ENCODE measurements at regions not wholly inside any gene's neighbourhood (a gene's known extent, or its start where the extent isn't known, plus 50 kb on each side); places are given as distances from the start of the nearest gene placed in this dataset.

DNA sequence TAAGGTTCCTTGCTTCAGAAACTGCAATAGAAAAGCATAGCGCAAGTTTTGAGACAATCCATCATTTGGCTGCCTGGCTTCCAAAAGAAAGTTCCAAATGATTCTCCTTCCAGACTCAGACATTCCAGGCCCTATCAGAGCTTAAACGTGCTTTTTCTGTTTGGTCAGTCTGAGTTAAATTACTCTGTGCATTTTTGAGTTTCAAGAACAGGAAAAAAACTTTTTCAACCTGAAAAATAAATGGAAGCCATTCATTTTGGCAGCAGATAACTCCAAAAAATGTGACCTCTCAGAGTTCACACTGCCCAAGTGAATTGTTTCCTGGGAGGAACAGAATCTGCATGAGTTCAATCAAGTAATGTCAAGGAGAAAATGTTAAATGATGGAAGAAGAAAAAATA lies 354.2 kb downstream of the CXCL12 start:
- H3K4me3 ChIP-seq, result no peak overlapping the region
- intact Hi-C loops (cut with DNase I), result no loop called here
- H3K27ac ChIP-seq, result no peak overlapping the region
- no peaks in the 10 kb centered on the region for H3K9me3 ChIP-seq
- DNase-seq (no peak), ATAC-seq (no peak)
- TF ChIP-seq, protein P1, sequence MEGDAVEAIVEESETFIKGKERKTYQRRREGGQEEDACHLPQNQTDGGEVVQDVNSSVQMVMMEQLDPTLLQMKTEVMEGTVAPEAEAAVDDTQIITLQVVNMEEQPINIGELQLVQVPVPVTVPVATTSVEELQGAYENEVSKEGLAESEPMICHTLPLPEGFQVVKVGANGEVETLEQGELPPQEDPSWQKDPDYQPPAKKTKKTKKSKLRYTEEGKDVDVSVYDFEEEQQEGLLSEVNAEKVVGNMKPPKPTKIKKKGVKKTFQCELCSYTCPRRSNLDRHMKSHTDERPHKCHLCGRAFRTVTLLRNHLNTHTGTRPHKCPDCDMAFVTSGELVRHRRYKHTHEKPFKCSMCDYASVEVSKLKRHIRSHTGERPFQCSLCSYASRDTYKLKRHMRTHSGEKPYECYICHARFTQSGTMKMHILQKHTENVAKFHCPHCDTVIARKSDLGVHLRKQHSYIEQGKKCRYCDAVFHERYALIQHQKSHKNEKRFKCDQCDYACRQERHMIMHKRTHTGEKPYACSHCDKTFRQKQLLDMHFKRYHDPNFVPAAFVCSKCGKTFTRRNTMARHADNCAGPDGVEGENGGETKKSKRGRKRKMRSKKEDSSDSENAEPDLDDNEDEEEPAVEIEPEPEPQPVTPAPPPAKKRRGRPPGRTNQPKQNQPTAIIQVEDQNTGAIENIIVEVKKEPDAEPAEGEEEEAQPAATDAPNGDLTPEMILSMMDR (IDR thresholded peaks at IDR 0.05), result no peak
- no peaks in the 10 kb centered on the region for H3K4me1 ChIP-seq
- no peaks in the 10 kb centered on the region for H3K36me3 ChIP-seq
- H3K27me3 ChIP-seq, result no peaks in the 10 kb centered on the region

DNA sequence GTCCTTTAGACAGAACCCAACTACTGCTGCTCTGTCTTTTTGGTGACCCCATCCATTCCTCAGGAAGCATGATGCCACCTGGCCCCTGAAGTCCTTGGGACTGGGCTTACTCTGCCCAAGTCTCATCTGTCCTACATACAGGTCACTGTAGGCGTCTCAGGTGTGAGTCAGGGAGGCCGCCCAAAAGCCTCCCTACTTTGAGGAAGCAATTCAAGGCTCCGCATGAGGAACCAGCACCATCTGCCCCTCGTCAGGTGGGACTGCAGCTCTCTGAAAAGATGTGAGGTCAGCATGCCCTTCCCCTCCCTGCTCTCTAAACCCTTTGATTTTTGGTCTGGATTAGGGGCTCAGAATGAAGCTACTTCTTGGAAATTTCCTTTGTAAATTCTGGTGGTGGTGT lies 354.8 kb downstream of the CXCL12 start:
- Histone ChIP-seq H3K27ac (no peak overlapping the region), H3K9me3 (no peaks in the 10 kb centered on the region), H3K27me3 (no peaks in the 10 kb centered on the region), H3K4me1 (no peaks in the 10 kb centered on the region), H3K36me3 (no peaks in the 10 kb centered on the region), H3K4me3 (no peak overlapping the region)
- DNase-seq (no peak), ATAC-seq (no peak)
- TF ChIP-seq, protein P1 (IDR thresholded peaks at IDR 0.05), result no peak
- intact Hi-C loops (cut with DNase I), result no loop called here

DNA sequence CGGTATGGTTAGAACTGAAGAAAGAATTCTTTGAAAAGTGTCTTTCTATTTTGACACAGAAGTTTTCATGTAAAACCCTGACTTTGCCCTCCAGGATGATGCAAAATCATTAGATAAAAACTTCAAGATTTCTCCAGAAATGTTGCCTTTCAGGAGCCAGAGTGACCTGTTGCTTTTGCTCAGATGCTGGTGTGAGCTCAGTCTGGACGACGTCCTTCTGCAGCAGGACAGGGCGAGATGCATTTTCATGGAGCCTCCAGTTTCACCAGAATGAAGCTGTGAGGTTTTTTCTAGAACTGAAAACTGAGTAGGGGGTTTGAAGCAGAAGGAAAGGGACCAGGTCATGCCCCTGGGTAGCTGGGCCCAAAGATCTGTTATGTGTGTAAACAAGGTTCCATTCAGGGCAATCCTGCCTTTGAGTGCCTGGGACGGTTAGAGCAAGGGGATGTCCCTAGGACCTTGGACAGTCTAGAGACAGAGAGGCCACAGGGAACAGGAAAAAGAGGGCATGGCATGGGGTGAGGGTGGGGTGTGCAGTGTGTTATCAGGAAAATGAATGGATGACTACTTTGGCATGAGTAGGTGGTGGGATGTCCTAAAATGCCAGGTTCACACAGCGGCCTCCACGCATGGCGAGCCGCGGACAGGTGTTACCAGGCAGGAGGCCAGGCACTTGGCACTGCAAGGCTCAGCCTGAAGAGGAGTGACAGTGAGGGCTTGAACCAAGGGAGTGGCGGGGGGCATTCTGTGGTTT lies 356.3 kb downstream of the CXCL12 start:
- DNase-seq, result peak in 1 of 4 donors; percentile 50
- Histone ChIP-seq H3K27me3 (no peaks in the 10 kb centered on the region), H3K4me1 (no peaks in the 10 kb centered on the region), H3K9me3 (no peaks in the 10 kb centered on the region), H3K4me3 (no peak overlapping the region), H3K36me3 (no peaks in the 10 kb centered on the region), H3K27ac (no peak overlapping the region)
- no peak for ATAC-seq
- TF ChIP-seq, protein P1 (IDR thresholded peaks at IDR 0.05), result no peak
- intact Hi-C loops (cut with DNase I), result no loop called here

DNA sequence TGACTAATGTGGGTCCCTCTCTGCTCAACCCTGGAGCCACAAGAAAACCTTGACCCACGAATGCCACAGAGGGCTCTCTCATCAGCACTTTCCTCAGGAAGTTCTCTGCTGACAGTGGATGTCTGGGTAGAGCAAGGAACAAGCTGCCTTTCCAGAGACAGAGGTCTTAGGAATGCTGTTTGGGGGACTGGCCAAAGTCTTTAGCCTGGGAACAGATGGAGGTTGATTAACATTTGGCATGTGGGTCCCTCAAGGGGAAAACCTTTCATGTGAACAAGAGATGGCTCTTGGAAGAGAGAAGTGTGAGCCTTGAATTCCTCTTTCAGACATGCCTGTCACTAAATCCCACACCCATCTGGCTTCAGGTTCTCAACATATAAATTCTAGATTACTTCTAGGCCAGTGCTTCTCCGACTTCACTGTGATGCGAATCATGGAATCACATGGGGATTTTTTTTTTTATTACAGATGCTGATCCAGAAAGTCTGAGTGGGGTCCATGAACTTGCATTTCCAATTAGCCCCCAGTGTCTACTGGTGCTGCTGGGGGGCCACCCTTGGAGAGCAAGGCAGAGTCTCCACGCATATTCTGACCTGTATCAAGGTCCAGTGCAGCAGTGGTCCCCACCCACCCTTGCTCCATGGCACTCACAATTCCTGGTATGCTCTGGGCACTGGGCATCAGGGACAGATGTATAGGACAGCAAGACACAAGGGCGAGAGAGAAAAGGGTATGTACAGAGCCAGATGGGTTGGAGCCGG lies 360.4 kb downstream of the CXCL12 start:
- Histone ChIP-seq H3K4me1 (peaks cover 0 to 4% of the 10 kb centered on the region in 2 donors), H3K27ac (no peak overlapping the region), H3K27me3 (no peaks in the 10 kb centered on the region), H3K36me3 (no peaks in the 10 kb centered on the region), H3K9me3 (no peaks in the 10 kb centered on the region), H3K4me3 (no peak overlapping the region)
- DNase-seq (no peak), ATAC-seq (no peak)
- TF ChIP-seq, protein P1 (IDR thresholded peaks at IDR 0.05), result no peak
- intact Hi-C loops (cut with DNase I), result no loop called here

DNA sequence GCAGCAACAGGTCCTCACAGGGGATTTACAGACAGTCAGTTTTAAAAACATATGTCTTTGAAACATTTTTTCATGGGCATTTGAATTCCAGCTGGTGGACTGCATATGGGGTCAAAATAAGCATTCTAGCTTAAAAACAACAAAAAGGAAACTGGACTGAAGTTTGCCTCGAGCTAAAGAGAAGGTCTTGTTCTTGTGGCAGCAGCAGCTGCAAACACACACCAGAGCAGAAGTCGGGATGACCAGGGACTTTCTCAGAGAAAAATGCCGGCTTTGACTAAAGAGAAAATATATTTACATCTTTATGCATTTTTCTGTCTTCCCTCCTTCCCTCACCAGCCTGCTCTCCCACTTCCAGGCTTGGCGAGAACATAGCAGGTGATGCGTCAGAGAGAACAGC lies 361.4 kb downstream of the CXCL12 start:
- no peak for DNase-seq
- no peak for ATAC-seq

More for the DNA sequence above, 361.4 kb downstream of the CXCL12 start:
- Histone ChIP-seq H3K36me3 (no peaks in the 10 kb centered on the region), H3K27ac (no peak overlapping the region), H3K4me3 (no peak overlapping the region), H3K27me3 (no peaks in the 10 kb centered on the region), H3K4me1 (peaks cover 0 to 4% of the 10 kb centered on the region in 2 donors), H3K9me3 (no peaks in the 10 kb centered on the region)
- TF ChIP-seq, protein P1 (IDR thresholded peaks at IDR 0.05), result no peak
- intact Hi-C loops (cut with DNase I), result no loop called here
